B cell (primary cell): ENCODE measurements at regions not wholly inside any gene's neighbourhood (a gene's known extent, or its start where the extent isn't known, plus 50 kb on each side); places are given as distances from the start of the nearest gene placed in this dataset.

Experiments
- ATAC-seq: fragments of 200-7000 bp; cut with Tn5 transposase; one replicate; pipeline ENCODE4 v1.10.0; 2021; ENCODE audit warnings: low read depth, mild to moderate bottlenecking, moderate number of reproducible peaks, moderate library complexity
- CTCF ChIA-PET: fragments of 350-600 bp; sonication (Branson Sonifier 250); formaldehyde crosslinking; loops from one replicate; lab custom pipeline; 2021; ENCODE audit warnings: antibody characterized with exemption, inconsistent platforms; lab: Charles Lee
- POLR2A ChIA-PET: fragments of 350-600 bp; sonication (Branson Sonifier 250); formaldehyde crosslinking; loops from one replicate; lab custom pipeline; 2021; ENCODE audit warnings: antibody characterized with exemption; lab: Charles Lee
- DNase-seq: peaks from one replicate; pipeline ENCODE4 v3.0.0; 2013
- H2AFZ ChIP-seq: 2 replicates; pipeline ENCODE4 v1.6.1; 2012; ENCODE audit warnings: mild to moderate bottlenecking, low read depth, low read length; ENCODE audit not compliant: insufficient read depth, poor library complexity, severe bottlenecking
- H3K27ac ChIP-seq, 2 donors: 1 replicate in 1 of 2; 2 replicates in 1 of 2; pipeline ENCODE4 v1.5.1; 2012 to 2013; ENCODE audit warnings: low read length in 2 of 2, mild to moderate bottlenecking in 2 of 2, moderate library complexity in 1 of 2
- H3K27me3 ChIP-seq, 4 experiments: fragments of 200-600 bp in 1 of 4; sonication (generic) in 1 of 4; replicated peaks in 1 of 4; 1 replicate in 2 of 4; 2 replicates in 2 of 4; pipeline versions ENCODE4 v1.6.1 to v1.7.0; 2013 to 2016; ENCODE audit warnings: low read length in 3 of 4, mild to moderate bottlenecking in 2 of 4, mixed read lengths in 1 of 4, moderate library complexity in 1 of 4; ENCODE audit not compliant: insufficient read depth in 4 of 4, control insufficient read depth in 3 of 4; ENCODE audit errors: control extremely low read depth in 1 of 4
- H3K36me3 ChIP-seq, 2 experiments: replicated peaks in 1 of 2; 1 replicate in 1 of 2; 2 replicates in 1 of 2; pipeline versions ENCODE4 v1.6.1 to v1.7.1; 2013; ENCODE audit warnings: low read length in 1 of 2; ENCODE audit not compliant: insufficient read depth in 2 of 2, control insufficient read depth in 1 of 2; ENCODE audit errors: control extremely low read depth in 1 of 2, extremely low read depth in 1 of 2
- H3K4me1 ChIP-seq, 2 donors: fragments of 200-600 bp in 1 of 2; sonication (generic) in 1 of 2; 1 replicate in 1 of 2; 2 replicates in 1 of 2; pipeline versions ENCODE4 v1.5.1 to v1.6.1; 2013 to 2017; ENCODE audit warnings: low read length in 2 of 2; ENCODE audit not compliant: control insufficient read depth in 2 of 2, insufficient read depth in 2 of 2
- H3K4me2 ChIP-seq: replicated peaks from 2 replicates; pipeline ENCODE3; 2012; ENCODE audit warnings: mild to moderate bottlenecking, low read depth, low read length; ENCODE audit not compliant: poor library complexity, severe bottlenecking
- H3K4me3 ChIP-seq, 5 experiments: fragments of 200-600 bp in 1 of 5; sonication (generic) in 1 of 5; 1 replicate in 3 of 5; 2 replicates in 2 of 5; pipeline versions ENCODE4 v1.5.1 to v1.7.0; 2011 to 2016; ENCODE audit warnings: low read length in 4 of 5, mild to moderate bottlenecking in 4 of 5, low read depth in 2 of 5, control low read depth in 1 of 5, moderate library complexity in 1 of 5; ENCODE audit not compliant: insufficient read depth in 1 of 5; ENCODE audit errors: control extremely low read depth in 1 of 5, extremely low read depth in 1 of 5
- H3K79me2 ChIP-seq: fragments of 200-600 bp; sonication (generic); one replicate; pipeline ENCODE4 v1.6.0; 2016; ENCODE audit warnings: low read length; ENCODE audit not compliant: control insufficient read depth, insufficient read depth
- H3K9ac ChIP-seq: fragments of 200-600 bp; sonication (generic); 2 replicates; pipeline ENCODE4 v1.6.1; 2017; ENCODE audit warnings: mild to moderate bottlenecking, low read length, moderate library complexity
- H3K9me3 ChIP-seq, 3 donors: one replicate each; pipeline versions ENCODE4 v1.6.1 to v1.7.1; 2013; ENCODE audit warnings: low read length in 2 of 3; ENCODE audit not compliant: control insufficient read depth in 2 of 3, insufficient read depth in 1 of 3; ENCODE audit errors: control extremely low read depth in 1 of 3
- H4K20me1 ChIP-seq: 2 replicates; pipeline ENCODE4 v1.6.0; 2012; ENCODE audit warnings: mild to moderate bottlenecking, low read length; ENCODE audit not compliant: insufficient read depth, control insufficient read depth, poor library complexity, severe bottlenecking
- H3K27ac Mint-ChIP-seq: one replicate; pipeline ENCODE4 v1.8.0; 2021; ENCODE audit warnings: mixed read lengths
- H3K27me3 Mint-ChIP-seq: one replicate; pipeline ENCODE4 v1.8.0; 2021; ENCODE audit warnings: mixed read lengths
- H3K4me1 Mint-ChIP-seq: one replicate; pipeline ENCODE4 v1.8.0; 2021; ENCODE audit warnings: mixed read lengths
- H3K4me3 Mint-ChIP-seq: one replicate; pipeline ENCODE4 v1.8.0; 2021; ENCODE audit warnings: mixed read lengths
- H3K9me3 Mint-ChIP-seq: one replicate; pipeline ENCODE4 v1.8.0; 2022; ENCODE audit warnings: mixed read lengths; ENCODE audit not compliant: insufficient read depth
- CTCF ChIP-seq: fragments of 200-600 bp; IDR thresholded peaks from one replicate; pipeline ENCODE4 v1.8.0; 2022; ENCODE audit warnings: antibody characterized with exemption, mild to moderate bottlenecking
- EZH2 ChIP-seq: IDR thresholded peaks from 2 replicates; pipeline ENCODE4 v1.6.1; 2012; ENCODE audit warnings: borderline replicate concordance, low read depth, mild to moderate bottlenecking, moderate library complexity, low read length; ENCODE audit not compliant: insufficient read depth, poor library complexity, severe bottlenecking
- WGBS: methylation state at CpG from one replicate; pipeline ENCODE4 v1.1.5; 2013; ENCODE audit warnings: missing lambda C conversion rate; ENCODE audit not compliant: insufficient coverage; 5-methylcytosine and 5-hydroxymethylcytosine counted together
- intact Hi-C: fragments of 100-400 bp; cut with micrococcal nuclease; formaldehyde crosslinking; loops from one replicate; pipeline ENCODE4 v1.10.0; 2022

DNA sequence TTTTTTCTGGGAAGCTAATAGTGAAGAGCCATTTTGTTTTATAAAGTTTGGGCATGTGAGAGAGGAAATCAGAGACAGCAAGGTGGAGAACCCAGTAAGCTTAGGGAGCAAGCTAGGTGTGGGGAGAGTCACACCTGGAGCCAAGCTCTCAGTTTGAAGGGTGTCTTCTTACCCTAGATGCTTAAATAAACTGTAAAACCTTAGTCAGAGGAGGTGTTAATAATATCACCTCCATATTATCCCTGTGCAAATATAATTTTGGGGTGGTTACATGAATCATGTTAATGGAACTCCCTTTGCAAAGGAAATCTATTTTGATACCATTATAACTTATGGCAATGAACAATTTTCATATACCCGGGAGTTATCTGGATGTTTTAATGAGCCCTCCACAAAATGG is 246.2 kb upstream of the PLET1 start:
- H3K27ac ChIP-seq = no peak overlapping the region
- H3K4me3 ChIP-seq = no peak overlapping the region
- H3K4me3 Mint-ChIP-seq = no peak overlapping the region
- ChIA-PET CTCF (no interaction called here), POLR2A (no interaction called here)
- intact Hi-C loops = no loop called here
- ATAC-seq = no peak
- no peak overlapping the region for H3K9ac ChIP-seq
- no peaks in the 10 kb centered on the region for H3K4me1 ChIP-seq
- WGBS = no CpG with 5 or more reads among the region's 1 CpG
- no peak overlapping the region for H2AFZ ChIP-seq
- H3K36me3 ChIP-seq = no peaks in the 10 kb centered on the region
- H3K27me3 ChIP-seq = peaks cover 0 to 4% (median 2%) of the 10 kb centered on the region in 4 experiments
- H4K20me1 ChIP-seq = no peaks in the 10 kb centered on the region
- no peaks in the 10 kb centered on the region for H3K9me3 ChIP-seq
- TF ChIP-seq EZH2 = no peak
- no peak for TF ChIP-seq CTCF
- H3K79me2 ChIP-seq = no peaks in the 10 kb centered on the region
- no peak for DNase-seq
- no peaks in the 10 kb centered on the region for H3K9me3 Mint-ChIP-seq
- no peaks in the 10 kb centered on the region for H3K4me1 Mint-ChIP-seq
- peaks cover 35% of the 10 kb centered on the region for H3K27me3 Mint-ChIP-seq
- H3K27ac Mint-ChIP-seq = no peak overlapping the region
- H3K4me2 ChIP-seq = no peak overlapping the region

- ChIA-PET POLR2A (no interaction called here), CTCF (no interaction called here)
- Histone ChIP-seq H3K4me2 (no peak overlapping the region), H3K9me3 (no peaks in the 10 kb centered on the region), H3K27me3 (peaks cover 0 to 4% (median 2%) of the 10 kb centered on the region in 4 experiments), H3K9ac (no peak overlapping the region), H3K27ac (no peak overlapping the region), H3K4me1 (no peaks in the 10 kb centered on the region), H3K4me3 (no peak overlapping the region), H3K36me3 (no peaks in the 10 kb centered on the region), H3K79me2 (no peaks in the 10 kb centered on the region), H2AFZ (no peak overlapping the region), H4K20me1 (no peaks in the 10 kb centered on the region)
- Mint-ChIP-seq H3K27me3 (peaks cover 35% of the 10 kb centered on the region), H3K4me3 (no peak overlapping the region), H3K27ac (no peak overlapping the region), H3K9me3 (no peaks in the 10 kb centered on the region), H3K4me1 (no peaks in the 10 kb centered on the region)
- DNase-seq (no peak), ATAC-seq (no peak)
- TF ChIP-seq EZH2 = no peak
- TF ChIP-seq CTCF = no peak
- intact Hi-C loops = no loop called here
- no CpG with 5 or more reads among the region's 2 CpGs for WGBS
Measured at GRCh38 chr11:112507281-112507680, 246.6 kb upstream of the PLET1 start.
